Hepatocyte (in vitro differentiated cells): ENCODE measurements at regions not wholly inside any gene's neighbourhood (a gene's known extent, or its start where the extent isn't known, plus 50 kb on each side); places are given as distances from the start of the nearest gene placed in this dataset.

Experiments
- DNase-seq: peaks from one replicate; pipeline ENCODE4 v3.0.0-alpha.2; 2016; ENCODE audit warnings: low spot score
- H2AFZ ChIP-seq: fragments of 200-600 bp; sonication (generic); 2 replicates; pipeline ENCODE4 v1.6.0; 2016; ENCODE audit warnings: antibody characterized with exemption, mild to moderate bottlenecking
- H3K27ac ChIP-seq: fragments of 200-600 bp; sonication (generic); 2 replicates; pipeline ENCODE4 v1.5.1; 2016; ENCODE audit warnings: mild to moderate bottlenecking
- H3K27me3 ChIP-seq: fragments of 200-600 bp; sonication (generic); 2 replicates; pipeline ENCODE4 v1.6.1; 2016
- H3K36me3 ChIP-seq: fragments of 200-600 bp; sonication (generic); replicated peaks from 2 replicates; pipeline ENCODE4 v1.5.1; 2016; ENCODE audit warnings: low read depth; ENCODE audit not compliant: insufficient read depth
- H3K4me1 ChIP-seq: fragments of 200-600 bp; sonication (generic); 2 replicates; pipeline ENCODE4 v1.5.1; 2016; ENCODE audit warnings: mild to moderate bottlenecking, moderate library complexity; ENCODE audit not compliant: insufficient read depth
- H3K4me2 ChIP-seq: fragments of 200-600 bp; sonication (generic); 2 replicates; pipeline ENCODE4 v1.6.0; 2016
- H3K4me3 ChIP-seq: fragments of 200-600 bp; sonication (generic); 2 replicates; pipeline ENCODE4 v1.5.1; 2016; ENCODE audit warnings: mild to moderate bottlenecking
- H3K79me2 ChIP-seq: fragments of 200-600 bp; sonication (generic); 2 replicates; pipeline ENCODE4 v1.6.0; 2017; ENCODE audit warnings: mild to moderate bottlenecking
- H3K9me2 ChIP-seq: fragments of 200-600 bp; sonication (generic); replicated peaks from 2 replicates; pipeline ENCODE4 v1.6.0; 2017; ENCODE audit warnings: mild to moderate bottlenecking; ENCODE audit not compliant: insufficient read depth
- H3K9me3 ChIP-seq: fragments of 200-600 bp; sonication (generic); 2 replicates; pipeline ENCODE4 v1.5.1; 2016; ENCODE audit warnings: low read depth, mild to moderate bottlenecking
- H4K20me1 ChIP-seq: fragments of 200-600 bp; sonication (generic); 2 replicates; pipeline ENCODE4 v1.6.0; 2016; ENCODE audit warnings: mild to moderate bottlenecking; ENCODE audit not compliant: insufficient read depth, poor library complexity, severe bottlenecking
- CTCF ChIP-seq: fragments of 200-600 bp; sonication (generic); IDR thresholded peaks from 2 replicates; pipeline ENCODE4 v1.5.1; 2016; ENCODE audit warnings: antibody characterized with exemption, mild to moderate bottlenecking; ENCODE audit not compliant: poor library complexity
- EZH2 ChIP-seq: fragments of 200-600 bp; sonication (generic); IDR thresholded peaks from 2 replicates; pipeline ENCODE4 v1.6.1; 2016; ENCODE audit warnings: antibody characterized with exemption, mild to moderate bottlenecking, borderline replicate concordance
- EZH2phosphoT487 ChIP-seq: fragments of 200-600 bp; sonication (generic); IDR thresholded peaks from one replicate; pipeline ENCODE4 v1.6.1; 2018; ENCODE audit warnings: antibody characterized with exemption, mild to moderate bottlenecking, low read depth, moderate library complexity; ENCODE audit not compliant: unreplicated experiment, severe bottlenecking
- WGBS: methylation state at CpG from one replicate; pipeline ENCODE4 v1.1.6; 2016; ENCODE audit warnings: low lambda C conversion rate; ENCODE audit errors: missing lambda C conversion rate; 5-methylcytosine and 5-hydroxymethylcytosine counted together

GRCh38 chr2:160932960-160933359 is 227.3 kb upstream of the TANK start:
- Histone ChIP-seq H2AFZ (no peak overlapping the region), H4K20me1 (no peaks in the 10 kb centered on the region), H3K4me3 (no peak overlapping the region), H3K27me3 (no peaks in the 10 kb centered on the region), H3K4me2 (no peak overlapping the region), H3K27ac (peak overlapping the region; percentile 12), H3K36me3 (no peaks in the 10 kb centered on the region), H3K79me2 (no peaks in the 10 kb centered on the region), H3K9me3 (no peaks in the 10 kb centered on the region), H3K4me1 (peaks cover 4% of the 10 kb centered on the region), H3K9me2 (no peaks in the 10 kb centered on the region)
- TF ChIP-seq CTCF (no peak), EZH2 (no peak), EZH2phosphoT487 (no peak)
- peak; percentile 28 for DNase-seq
- WGBS: 55% methylated on average over 2 of the region's 2 CpGs

- H3K79me2 ChIP-seq: no peaks in the 10 kb centered on the region
- no peaks in the 10 kb centered on the region for H3K9me2 ChIP-seq
- no peaks in the 10 kb centered on the region for H3K27me3 ChIP-seq
- no peaks in the 10 kb centered on the region for H4K20me1 ChIP-seq
- TF ChIP-seq EZH2phosphoT487 (no peak), EZH2 (no peak), CTCF (no peak)
- H3K4me1 ChIP-seq: peaks cover 4% of the 10 kb centered on the region
- H3K4me3 ChIP-seq: no peak overlapping the region
- H3K9me3 ChIP-seq: no peaks in the 10 kb centered on the region
- H3K27ac ChIP-seq: no peak overlapping the region
- H3K36me3 ChIP-seq: no peaks in the 10 kb centered on the region
- WGBS: 72% methylated on average over 4 of the region's 4 CpGs
- no peak overlapping the region for H2AFZ ChIP-seq
- H3K4me2 ChIP-seq: no peak overlapping the region
- no peak for DNase-seq
These were observed 226.0 kb upstream of the TANK start for GRCh38 chr2:160934263-160934662.

- 83% methylated on average over 2 of the region's 2 CpGs for WGBS
- Histone ChIP-seq H3K4me2 (no peak overlapping the region), H3K4me3 (no peak overlapping the region), H3K9me2 (no peaks in the 10 kb centered on the region), H3K79me2 (no peaks in the 10 kb centered on the region), H4K20me1 (no peaks in the 10 kb centered on the region), H3K9me3 (no peaks in the 10 kb centered on the region), H3K27ac (no peak overlapping the region), H3K36me3 (no peaks in the 10 kb centered on the region), H2AFZ (no peak overlapping the region), H3K27me3 (no peaks in the 10 kb centered on the region), H3K4me1 (peaks cover 4% of the 10 kb centered on the region)
- no peak for DNase-seq
- TF ChIP-seq EZH2 (no peak), EZH2phosphoT487 (no peak), CTCF (no peak)
These were observed 225.2 kb upstream of the TANK start for GRCh38 chr2:160934991-160935390.
